ENCODE measurements at regions not wholly inside any gene's neighbourhood (a gene's known extent, or its start where the extent isn't known, plus 50 kb on each side); places are given as distances from the start of the nearest gene placed in this dataset.

GRCh38 chr5:2617461-2617860, 134.0 kb downstream of the IRX2 start:
- in situ Hi-C loops (cut with HindIII; ENCODE audit: low pct_unique_long_range_greater_than_20kb, low sequenced_read_pairs), result no loop called here
- no peak for DNase-seq (ENCODE audit: low read depth)

- no peak for DNase-seq (ENCODE audit: low read depth)
- in situ Hi-C loops (cut with HindIII; ENCODE audit: low pct_unique_long_range_greater_than_20kb, low sequenced_read_pairs), result no loop called here
Measured at GRCh38 chr5:2615917-2616316, 135.6 kb downstream of the IRX2 start.

- in situ Hi-C loops (cut with HindIII; ENCODE audit: low pct_unique_long_range_greater_than_20kb, low sequenced_read_pairs), result no loop called here
- DNase-seq (ENCODE audit: low read depth), result no peak
Measured at GRCh38 chr5:2614571-2614970, 136.9 kb downstream of the IRX2 start.

GRCh38 chr5:2611659-2612058, 139.8 kb downstream of the IRX2 start:
- no peak for DNase-seq (ENCODE audit: low read depth)
- in situ Hi-C loops (cut with HindIII; ENCODE audit: low pct_unique_long_range_greater_than_20kb, low sequenced_read_pairs), result no loop called here

GRCh38 chr5:2610986-2611385, 140.5 kb downstream of the IRX2 start:
- no peak for DNase-seq (ENCODE audit: low read depth)
- in situ Hi-C loops (cut with HindIII; ENCODE audit: low pct_unique_long_range_greater_than_20kb, low sequenced_read_pairs), result no loop called here

- no peak for DNase-seq (ENCODE audit: low read depth)
- in situ Hi-C loops (cut with HindIII; ENCODE audit: low pct_unique_long_range_greater_than_20kb, low sequenced_read_pairs), result no loop called here
Measured at GRCh38 chr5:2608391-2608790, 143.1 kb downstream of the IRX2 start.

- in situ Hi-C loops (cut with HindIII; ENCODE audit: low pct_unique_long_range_greater_than_20kb, low sequenced_read_pairs), result no loop called here
- no peak for DNase-seq (ENCODE audit: low read depth)
Measured at GRCh38 chr5:2607598-2607997, 143.9 kb downstream of the IRX2 start.

GRCh38 chr5:2603272-2603575, 148.3 kb downstream of the IRX2 start:
- in situ Hi-C loops (cut with HindIII; ENCODE audit: low pct_unique_long_range_greater_than_20kb, low sequenced_read_pairs), result no loop called here

GRCh38 chr5:2602451-2603271, 148.8 kb downstream of the IRX2 start:
- in situ Hi-C loops (cut with HindIII; ENCODE audit: low pct_unique_long_range_greater_than_20kb, low sequenced_read_pairs), result no loop called here
- DNase-seq (ENCODE audit: low read depth), result no peak

More at GRCh38 chr5:2603272-2603575, 148.3 kb downstream of the IRX2 start:
- DNase-seq (ENCODE audit: low read depth), result no peak

GRCh38 chr5:2598503-2598902, 153.0 kb downstream of the IRX2 start:
- in situ Hi-C loops (cut with HindIII; ENCODE audit: low pct_unique_long_range_greater_than_20kb, low sequenced_read_pairs), result no loop called here
- DNase-seq (ENCODE audit: low read depth), result no peak

- no peak for DNase-seq (ENCODE audit: low read depth)
- in situ Hi-C loops (cut with HindIII; ENCODE audit: low pct_unique_long_range_greater_than_20kb, low sequenced_read_pairs), result no loop called here
Measured at GRCh38 chr5:2594701-2595100, 156.8 kb downstream of the IRX2 start.

- in situ Hi-C loops (cut with HindIII; ENCODE audit: low pct_unique_long_range_greater_than_20kb, low sequenced_read_pairs), result no loop called here
Measured at GRCh38 chr5:2592766-2593165, 158.7 kb downstream of the IRX2 start.

GRCh38 chr5:2591777-2592453, 159.6 kb downstream of the IRX2 start:
- DNase-seq (ENCODE audit: low read depth), result no peak
- in situ Hi-C loops (cut with HindIII; ENCODE audit: low pct_unique_long_range_greater_than_20kb, low sequenced_read_pairs), result no loop called here

More at GRCh38 chr5:2592766-2593165, 158.7 kb downstream of the IRX2 start:
- DNase-seq (ENCODE audit: low read depth), result no peak

GRCh38 chr5:2588850-2589501, 162.5 kb downstream of the IRX2 start:
- no peak for DNase-seq (ENCODE audit: low read depth)
- in situ Hi-C loops (cut with HindIII; ENCODE audit: low pct_unique_long_range_greater_than_20kb, low sequenced_read_pairs), result no loop called here

GRCh38 chr5:2587189-2588031, 164.1 kb downstream of the IRX2 start:
- in situ Hi-C loops (cut with HindIII; ENCODE audit: low pct_unique_long_range_greater_than_20kb, low sequenced_read_pairs), result no loop called here
- DNase-seq (ENCODE audit: low read depth), result no peak

GRCh38 chr5:2586016-2586715, 165.3 kb downstream of the IRX2 start:
- DNase-seq (ENCODE audit: low read depth), result no peak
- in situ Hi-C loops (cut with HindIII; ENCODE audit: low pct_unique_long_range_greater_than_20kb, low sequenced_read_pairs), result no loop called here

GRCh38 chr5:2584579-2585269, 166.8 kb downstream of the IRX2 start:
- in situ Hi-C loops (cut with HindIII; ENCODE audit: low pct_unique_long_range_greater_than_20kb, low sequenced_read_pairs), result no loop called here
- DNase-seq (ENCODE audit: low read depth), result no peak

- in situ Hi-C loops (cut with HindIII; ENCODE audit: low pct_unique_long_range_greater_than_20kb, low sequenced_read_pairs), result no loop called here
- no peak for DNase-seq (ENCODE audit: low read depth)
Measured at GRCh38 chr5:2582507-2582906, 169.0 kb downstream of the IRX2 start.
